Fibroblast of villous mesenchyme (primary cell): ENCODE measurements at regions not wholly inside any gene's neighbourhood (a gene's known extent, or its start where the extent isn't known, plus 50 kb on each side); places are given as distances from the start of the nearest gene placed in this dataset.

ENCODE experiments used
- DNase-seq: peaks from one replicate; pipeline ENCODE4 v3.0.0-alpha.2; 2010; ENCODE audit warnings: low read depth
- H3K4me3 ChIP-seq: 2 replicates; pipeline ENCODE4 v1.5.1; 2011; ENCODE audit warnings: low read depth, mild to moderate bottlenecking, low read length
- CTCF ChIP-seq: IDR thresholded peaks from 2 replicates; pipeline ENCODE4 v1.5.1; 2012; ENCODE audit warnings: low read depth, mild to moderate bottlenecking, low read length; ENCODE audit not compliant: insufficient read depth

- no peak for DNase-seq
- H3K4me3 ChIP-seq: no peak overlapping the region
- TF ChIP-seq CTCF: no peak
Measured at GRCh38 chr2:175662335-175662734, 339.7 kb downstream of the LNPK start.

- no peak for DNase-seq
- H3K4me3 ChIP-seq: no peak overlapping the region
- no peak for TF ChIP-seq CTCF
Measured at GRCh38 chr2:175648577-175649063, 353.4 kb downstream of the LNPK start.

GRCh38 chr2:175647058-175647457 is 355.0 kb downstream of the LNPK start:
- DNase-seq: no peak
- H3K4me3 ChIP-seq: no peak overlapping the region
- TF ChIP-seq CTCF: no peak

- TF ChIP-seq CTCF: no peak
- no peak overlapping the region for H3K4me3 ChIP-seq
- DNase-seq: no peak
Measured at GRCh38 chr2:175640655-175641054, 361.4 kb downstream of the LNPK start.

GRCh38 chr2:175633227-175633626 is 368.8 kb downstream of the LNPK start:
- H3K4me3 ChIP-seq: no peak overlapping the region
- no peak for DNase-seq
- TF ChIP-seq CTCF: no peak

- no peak for DNase-seq
- TF ChIP-seq CTCF: no peak
- no peak overlapping the region for H3K4me3 ChIP-seq
Measured at GRCh38 chr2:175631245-175631623, 370.8 kb downstream of the LNPK start.
